SK-N-SH treated with all-trans-retinoic acid at 6 μM for 48 hours (cell line): ENCODE measurements at regions not wholly inside any gene's neighbourhood (a gene's known extent, or its start where the extent isn't known, plus 50 kb on each side); places are given as distances from the start of the nearest gene placed in this dataset.
"Not testable (repeated sequence)": the region's sequence is repeated elsewhere in the genome, so short reads cannot be mapped to it uniquely, and the experiment has no call there.

Experiments used
- ATAC-seq: fragments of 200-7000 bp; cut with Tn5 transposase; 3 replicates; pipeline ENCODE4 v1.9.1; 2020; ENCODE audit warnings: mild to moderate bottlenecking, moderate library complexity
- BACH2 ChIP-seq: fragments of 250-450 bp; sonication (Bioruptor Pico); IDR thresholded peaks from 2 replicates; pipeline ENCODE4 v1.9.0; 2021; ENCODE audit warnings: mild to moderate bottlenecking, borderline replicate concordance
- CSDC2 ChIP-seq: fragments of 250-450 bp; sonication (Bioruptor Pico); IDR thresholded peaks from 2 replicates; pipeline ENCODE4 v1.5.0; 2020; ENCODE audit warnings: mild to moderate bottlenecking, moderate library complexity
- ESRRG ChIP-seq: fragments of 250-450 bp; sonication (Bioruptor Pico); IDR thresholded peaks from 2 replicates; pipeline ENCODE4 v1.6.1; 2021; ENCODE audit warnings: mild to moderate bottlenecking
- GLIS3 ChIP-seq: fragments of 250-450 bp; sonication (Bioruptor Pico); IDR thresholded peaks from 2 replicates; pipeline ENCODE4 v1.5.0; 2020; ENCODE audit warnings: mild to moderate bottlenecking, moderate library complexity
- ISL1 ChIP-seq: fragments of 250-450 bp; sonication (Bioruptor Pico); IDR thresholded peaks from 2 replicates; pipeline ENCODE4 v2.1.2; 2022; ENCODE audit warnings: mild to moderate bottlenecking, moderate library complexity
- OSR1 ChIP-seq: fragments of 250-450 bp; sonication (Bioruptor Pico); IDR thresholded peaks from 2 replicates; pipeline ENCODE4 v1.8.0; 2022; ENCODE audit warnings: moderate library complexity, mild to moderate bottlenecking, inconsistent platforms
- PPARA ChIP-seq: fragments of 250-450 bp; sonication (Bioruptor Pico); IDR thresholded peaks from 2 replicates; pipeline ENCODE4 v1.5.0; 2020; ENCODE audit warnings: mild to moderate bottlenecking, borderline replicate concordance
- RARB ChIP-seq: fragments of 250-450 bp; sonication (Bioruptor Pico); IDR thresholded peaks from 2 replicates; pipeline ENCODE4 v1.8.0; 2021; ENCODE audit warnings: mild to moderate bottlenecking, moderate library complexity
- SNAI2 ChIP-seq: fragments of 250-450 bp; sonication (Bioruptor Pico); IDR thresholded peaks from 2 replicates; pipeline ENCODE4 v1.5.0; 2020; ENCODE audit warnings: mild to moderate bottlenecking, moderate library complexity
- TCF4 ChIP-seq: fragments of 250-450 bp; sonication (Bioruptor Pico); IDR thresholded peaks from 2 replicates; pipeline ENCODE4 v1.8.0; 2021; ENCODE audit warnings: mild to moderate bottlenecking, moderate library complexity, borderline replicate concordance
- ZFP3 ChIP-seq: fragments of 250-450 bp; sonication (Bioruptor Pico); IDR thresholded peaks from 2 replicates; pipeline ENCODE4 v1.5.0; 2020; ENCODE audit warnings: mild to moderate bottlenecking, moderate library complexity
- ZFP30 ChIP-seq: fragments of 450-650 bp; formaldehyde crosslinking; IDR thresholded peaks from 2 replicates; pipeline ENCODE4 v1.5.0; 2022; ENCODE audit warnings: mild to moderate bottlenecking, moderate library complexity
- ZNF565 ChIP-seq: fragments of 450-650 bp; formaldehyde crosslinking; conservative IDR thresholded peaks from 2 replicates; pipeline ENCODE4 v1.5.0; 2020; ENCODE audit warnings: low read depth, mild to moderate bottlenecking, moderate library complexity
- ZNF70 ChIP-seq: fragments of 450-650 bp; formaldehyde crosslinking; IDR thresholded peaks from 2 replicates; pipeline ENCODE4 v1.5.0; 2020; ENCODE audit warnings: mild to moderate bottlenecking, moderate library complexity
- ZNF8 ChIP-seq: fragments of 450-650 bp; formaldehyde crosslinking; IDR thresholded peaks from 2 replicates; pipeline ENCODE4 v1.5.0; 2020; ENCODE audit warnings: mild to moderate bottlenecking, moderate library complexity
- TF ChIP-seq, protein P1 (sequence below): fragments of 250-450 bp; sonication (Bioruptor Pico); IDR thresholded peaks from 2 replicates; pipeline ENCODE4 v1.8.0; 2020; ENCODE audit warnings: mild to moderate bottlenecking, moderate library complexity, borderline replicate concordance
- TF ChIP-seq, protein P2 (sequence below): fragments of 250-450 bp; sonication (Bioruptor Pico); IDR thresholded peaks from 2 replicates; pipeline ENCODE4 v1.5.0; 2020; ENCODE audit warnings: mild to moderate bottlenecking, moderate library complexity
- TF ChIP-seq, protein P3 (sequence below): fragments of 250-450 bp; sonication (Bioruptor Pico); IDR thresholded peaks from 2 replicates; pipeline ENCODE4 v1.8.0; 2021; ENCODE audit warnings: low read depth, mild to moderate bottlenecking, moderate library complexity, borderline replicate concordance
- TF ChIP-seq, protein P4 (sequence below): fragments of 250-450 bp; sonication (Bioruptor Pico); IDR thresholded peaks from 2 replicates; pipeline ENCODE4 v1.5.1; 2021; ENCODE audit warnings: mild to moderate bottlenecking, moderate library complexity

DNA sequence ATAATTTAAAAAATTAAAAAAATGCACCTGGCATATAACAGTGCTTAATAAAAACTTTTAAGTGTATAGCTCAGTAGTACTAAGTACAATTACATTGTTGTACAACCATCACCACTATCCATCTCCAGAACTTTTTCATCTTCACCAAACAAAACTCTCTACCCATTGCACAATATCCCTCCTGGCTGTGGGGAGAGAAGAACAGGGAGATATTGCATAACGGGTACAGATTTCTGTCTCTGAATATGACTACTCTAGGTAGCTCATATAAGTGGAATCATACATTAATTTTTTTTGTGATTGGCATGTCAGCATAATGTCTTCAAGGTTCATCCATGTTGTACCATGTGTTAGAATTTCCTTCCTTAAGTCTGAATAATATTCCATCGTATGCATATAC, 91.0 kb upstream of the PLAAT1 start (continued):
- TF ChIP-seq, protein P1, sequence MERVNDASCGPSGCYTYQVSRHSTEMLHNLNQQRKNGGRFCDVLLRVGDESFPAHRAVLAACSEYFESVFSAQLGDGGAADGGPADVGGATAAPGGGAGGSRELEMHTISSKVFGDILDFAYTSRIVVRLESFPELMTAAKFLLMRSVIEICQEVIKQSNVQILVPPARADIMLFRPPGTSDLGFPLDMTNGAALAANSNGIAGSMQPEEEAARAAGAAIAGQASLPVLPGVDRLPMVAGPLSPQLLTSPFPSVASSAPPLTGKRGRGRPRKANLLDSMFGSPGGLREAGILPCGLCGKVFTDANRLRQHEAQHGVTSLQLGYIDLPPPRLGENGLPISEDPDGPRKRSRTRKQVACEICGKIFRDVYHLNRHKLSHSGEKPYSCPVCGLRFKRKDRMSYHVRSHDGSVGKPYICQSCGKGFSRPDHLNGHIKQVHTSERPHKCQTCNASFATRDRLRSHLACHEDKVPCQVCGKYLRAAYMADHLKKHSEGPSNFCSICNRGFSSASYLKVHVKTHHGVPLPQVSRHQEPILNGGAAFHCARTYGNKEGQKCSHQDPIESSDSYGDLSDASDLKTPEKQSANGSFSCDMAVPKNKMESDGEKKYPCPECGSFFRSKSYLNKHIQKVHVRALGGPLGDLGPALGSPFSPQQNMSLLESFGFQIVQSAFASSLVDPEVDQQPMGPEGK (CRISPR knock-in tag): no peak

DNA sequence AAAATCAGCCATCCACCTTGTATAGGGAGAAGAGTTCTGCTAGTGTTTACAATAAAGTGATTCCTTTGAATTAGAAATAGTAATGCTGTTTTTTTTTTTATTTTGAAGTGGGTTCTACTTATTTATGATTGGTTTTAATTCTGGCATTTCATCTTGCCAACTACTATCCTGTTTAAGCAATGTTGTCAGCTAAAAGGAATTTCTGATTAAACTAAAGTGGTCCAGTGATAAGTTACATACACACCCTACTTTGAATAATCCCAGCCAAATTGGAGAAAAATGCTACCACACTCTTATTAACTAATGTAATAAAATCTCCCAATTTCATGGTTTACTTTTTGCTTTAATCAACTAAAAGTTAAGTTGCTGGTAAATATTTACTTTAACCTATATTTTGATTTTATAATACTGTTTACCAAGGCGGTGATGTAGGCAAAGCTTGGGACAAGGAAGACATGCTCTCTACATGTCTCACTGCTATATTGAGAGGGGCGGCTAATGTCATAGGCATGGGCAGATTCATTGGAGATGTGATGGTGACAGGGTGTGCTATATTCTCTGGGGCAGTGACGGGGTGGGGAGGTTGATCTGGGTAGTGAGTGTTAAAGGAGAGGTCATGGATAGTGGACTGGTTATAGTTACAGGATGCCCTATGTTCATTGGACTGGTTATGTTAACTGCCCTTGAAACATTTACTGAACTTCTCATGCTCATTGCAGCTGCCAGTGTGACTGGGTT, 85.8 kb upstream of the PLAAT1 start:
- ATAC-seq: not testable (repeated sequence)

DNA sequence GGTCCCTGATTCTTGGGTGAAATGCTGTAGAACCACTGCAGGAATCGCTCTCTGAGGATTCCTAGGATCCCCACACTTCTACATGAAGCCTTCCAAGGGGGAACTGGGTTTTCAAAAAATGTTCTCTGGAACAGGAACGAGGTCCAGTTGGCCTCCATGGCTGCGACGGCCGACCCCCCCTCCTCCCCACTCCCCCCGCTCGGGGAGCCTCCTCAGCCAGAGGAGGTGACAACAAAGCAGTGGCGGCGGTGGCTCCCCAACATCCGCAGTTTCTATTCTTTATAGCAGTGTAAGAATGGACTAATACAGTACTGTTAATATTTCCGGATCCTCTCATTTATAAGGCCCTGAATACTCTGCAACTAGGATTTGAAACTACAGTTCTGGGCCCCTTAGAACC, 84.0 kb upstream of the PLAAT1 start:
- ATAC-seq: no peak
- TF ChIP-seq ZFP30 (CRISPR knock-in tag): no peak
- TF ChIP-seq, protein P1 (CRISPR knock-in tag): no peak
- no peak for TF ChIP-seq SNAI2 (CRISPR knock-in tag)
- TF ChIP-seq, protein P2, sequence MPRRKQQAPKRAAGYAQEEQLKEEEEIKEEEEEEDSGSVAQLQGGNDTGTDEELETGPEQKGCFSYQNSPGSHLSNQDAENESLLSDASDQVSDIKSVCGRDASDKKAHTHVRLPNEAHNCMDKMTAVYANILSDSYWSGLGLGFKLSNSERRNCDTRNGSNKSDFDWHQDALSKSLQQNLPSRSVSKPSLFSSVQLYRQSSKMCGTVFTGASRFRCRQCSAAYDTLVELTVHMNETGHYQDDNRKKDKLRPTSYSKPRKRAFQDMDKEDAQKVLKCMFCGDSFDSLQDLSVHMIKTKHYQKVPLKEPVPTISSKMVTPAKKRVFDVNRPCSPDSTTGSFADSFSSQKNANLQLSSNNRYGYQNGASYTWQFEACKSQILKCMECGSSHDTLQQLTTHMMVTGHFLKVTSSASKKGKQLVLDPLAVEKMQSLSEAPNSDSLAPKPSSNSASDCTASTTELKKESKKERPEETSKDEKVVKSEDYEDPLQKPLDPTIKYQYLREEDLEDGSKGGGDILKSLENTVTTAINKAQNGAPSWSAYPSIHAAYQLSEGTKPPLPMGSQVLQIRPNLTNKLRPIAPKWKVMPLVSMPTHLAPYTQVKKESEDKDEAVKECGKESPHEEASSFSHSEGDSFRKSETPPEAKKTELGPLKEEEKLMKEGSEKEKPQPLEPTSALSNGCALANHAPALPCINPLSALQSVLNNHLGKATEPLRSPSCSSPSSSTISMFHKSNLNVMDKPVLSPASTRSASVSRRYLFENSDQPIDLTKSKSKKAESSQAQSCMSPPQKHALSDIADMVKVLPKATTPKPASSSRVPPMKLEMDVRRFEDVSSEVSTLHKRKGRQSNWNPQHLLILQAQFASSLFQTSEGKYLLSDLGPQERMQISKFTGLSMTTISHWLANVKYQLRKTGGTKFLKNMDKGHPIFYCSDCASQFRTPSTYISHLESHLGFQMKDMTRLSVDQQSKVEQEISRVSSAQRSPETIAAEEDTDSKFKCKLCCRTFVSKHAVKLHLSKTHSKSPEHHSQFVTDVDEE (CRISPR knock-in tag): no peak
- TF ChIP-seq RARB (CRISPR knock-in tag): no peak
- no peak for TF ChIP-seq BACH2 (CRISPR knock-in tag)
- TF ChIP-seq PPARA: no peak
- TF ChIP-seq GLIS3: no peak
- no peak for TF ChIP-seq ISL1 (CRISPR knock-in tag)
- TF ChIP-seq TCF4: no peak
- TF ChIP-seq ZFP3 (CRISPR knock-in tag): no peak
- TF ChIP-seq, protein P3, sequence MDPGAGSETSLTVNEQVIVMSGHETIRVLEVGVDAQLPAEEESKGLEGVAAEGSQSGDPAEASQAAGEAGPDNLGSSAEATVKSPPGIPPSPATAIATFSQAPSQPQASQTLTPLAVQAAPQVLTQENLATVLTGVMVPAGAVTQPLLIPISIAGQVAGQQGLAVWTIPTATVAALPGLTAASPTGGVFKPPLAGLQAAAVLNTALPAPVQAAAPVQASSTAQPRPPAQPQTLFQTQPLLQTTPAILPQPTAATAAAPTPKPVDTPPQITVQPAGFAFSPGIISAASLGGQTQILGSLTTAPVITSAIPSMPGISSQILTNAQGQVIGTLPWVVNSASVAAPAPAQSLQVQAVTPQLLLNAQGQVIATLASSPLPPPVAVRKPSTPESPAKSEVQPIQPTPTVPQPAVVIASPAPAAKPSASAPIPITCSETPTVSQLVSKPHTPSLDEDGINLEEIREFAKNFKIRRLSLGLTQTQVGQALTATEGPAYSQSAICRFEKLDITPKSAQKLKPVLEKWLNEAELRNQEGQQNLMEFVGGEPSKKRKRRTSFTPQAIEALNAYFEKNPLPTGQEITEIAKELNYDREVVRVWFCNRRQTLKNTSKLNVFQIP (CRISPR knock-in tag): no peak
- no peak for TF ChIP-seq ZNF8 (CRISPR knock-in tag)
- no peak for TF ChIP-seq ESRRG (CRISPR knock-in tag)
- no peak for TF ChIP-seq ZNF70
- TF ChIP-seq, protein P4, sequence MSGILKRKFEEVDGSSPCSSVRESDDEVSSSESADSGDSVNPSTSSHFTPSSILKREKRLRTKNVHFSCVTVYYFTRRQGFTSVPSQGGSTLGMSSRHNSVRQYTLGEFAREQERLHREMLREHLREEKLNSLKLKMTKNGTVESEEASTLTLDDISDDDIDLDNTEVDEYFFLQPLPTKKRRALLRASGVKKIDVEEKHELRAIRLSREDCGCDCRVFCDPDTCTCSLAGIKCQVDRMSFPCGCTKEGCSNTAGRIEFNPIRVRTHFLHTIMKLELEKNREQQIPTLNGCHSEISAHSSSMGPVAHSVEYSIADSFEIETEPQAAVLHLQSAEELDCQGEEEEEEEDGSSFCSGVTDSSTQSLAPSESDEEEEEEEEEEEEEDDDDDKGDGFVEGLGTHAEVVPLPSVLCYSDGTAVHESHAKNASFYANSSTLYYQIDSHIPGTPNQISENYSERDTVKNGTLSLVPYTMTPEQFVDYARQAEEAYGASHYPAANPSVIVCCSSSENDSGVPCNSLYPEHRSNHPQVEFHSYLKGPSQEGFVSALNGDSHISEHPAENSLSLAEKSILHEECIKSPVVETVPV (CRISPR knock-in tag): no peak
- no peak for TF ChIP-seq CSDC2 (CRISPR knock-in tag)
- no peak for TF ChIP-seq ZNF565 (CRISPR knock-in tag)
- no peak for TF ChIP-seq OSR1 (CRISPR knock-in tag)
